ENCODE measurements at regions not wholly inside any gene's neighbourhood (a gene's known extent, or its start where the extent isn't known, plus 50 kb on each side); places are given as distances from the start of the nearest gene placed in this dataset.

- TF ChIP-seq CTCF (IDR thresholded peaks at IDR 0.05; ENCODE audit: low read depth, low read length, poor library complexity, severe bottlenecking) (no peak), EZH2phosphoT487 (IDR thresholded peaks at IDR 0.05; ENCODE audit: borderline replicate concordance, low read length) (no peak)
Measured at GRCh38 chr4:155032521-155033229, 175.8 kb upstream of the NPY2R start.
